Esophagus muscularis mucosa (tissue), 4 donors: ENCODE measurements at regions not wholly inside any gene's neighbourhood (a gene's known extent, or its start where the extent isn't known, plus 50 kb on each side); places are given as distances from the start of the nearest gene placed in this dataset.

Source experiments
- DNase-seq: peaks from one replicate; pipeline ENCODE4 v3.0.0-alpha.2; 2017; ENCODE audit errors: extremely low spot score
- H3K27ac ChIP-seq, 4 donors: fragments of 200-600 bp; sonication (generic); replicated peaks in 1 of 4; 1 replicate in 3 of 4; 2 replicates in 1 of 4; pipeline ENCODE4 v1.5.1; 2016 to 2019; ENCODE audit warnings: mild to moderate bottlenecking in 1 of 4
- H3K27me3 ChIP-seq, 4 donors: fragments of 200-600 bp; sonication (generic); one replicate each; pipeline versions ENCODE4 v1.5.1 to v1.6.0; 2016 to 2019
- H3K36me3 ChIP-seq, 4 donors: fragments of 200-600 bp; sonication (generic); one replicate each; pipeline ENCODE4 v1.5.1; 2016 to 2019
- H3K4me1 ChIP-seq, 4 donors: fragments of 200-600 bp; sonication (generic); one replicate each; pipeline ENCODE4 v1.5.1; 2016 to 2019
- H3K4me3 ChIP-seq, 4 donors: fragments of 200-600 bp; sonication (generic); 1 replicate in 2 of 4; 2 replicates in 2 of 4; pipeline ENCODE4 v1.5.1; 2016 to 2019; ENCODE audit warnings: mild to moderate bottlenecking in 4 of 4, moderate library complexity in 1 of 4
- H3K9me3 ChIP-seq, 4 donors: fragments of 200-600 bp; sonication (generic); 1 replicate in 3 of 4; 2 replicates in 1 of 4; pipeline ENCODE4 v1.5.1; 2016 to 2019
- EP300 ChIP-seq: sonication (generic); formaldehyde crosslinking; IDR thresholded peaks from one replicate; pipeline ENCODE4 v1.6.1; 2017; ENCODE audit warnings: antibody characterized with exemption
- POLR2A ChIP-seq: fragments of 450-650 bp; IDR thresholded peaks from one replicate; pipeline ENCODE4 v1.6.1; 2017; ENCODE audit warnings: antibody characterized with exemption, moderate library complexity, mild to moderate bottlenecking, low read depth
- POLR2AphosphoS5 ChIP-seq, 2 donors: sonication (generic); formaldehyde crosslinking; IDR thresholded peaks; one replicate each; pipeline ENCODE4 v1.6.1; 2017; ENCODE audit warnings: antibody characterized with exemption in 2 of 2
- WGBS: methylation state at CpG from one replicate; pipeline ENCODE4 v1.1.5; 2018; 5-methylcytosine and 5-hydroxymethylcytosine counted together
- intact Hi-C: fragments of 100-400 bp; cut with DNase I; formaldehyde crosslinking; loops from one replicate; pipeline ENCODE4 v1.15.1; 2023
- TF ChIP-seq, protein P1 (sequence below), 3 experiments: fragments of 200-600 bp in 2 of 3; fragments of 450-650 bp in 1 of 3; sonication (generic) in 2 of 3; IDR thresholded peaks; one replicate each; pipeline ENCODE4 v1.5.1; 2017 to 2019; ENCODE audit warnings: antibody characterized with exemption in 3 of 3, mild to moderate bottlenecking in 2 of 3, moderate library complexity in 1 of 3

- H3K36me3 ChIP-seq, result no peaks in the 10 kb centered on the region
- intact Hi-C loops, result no loop called here
- H3K4me3 ChIP-seq, result no peak overlapping the region
- peaks cover 0 to 8% (median 7%) of the 10 kb centered on the region in 4 donors for H3K4me1 ChIP-seq
- no peak for DNase-seq
- 84% methylated on average over 2 of the region's 2 CpGs for WGBS
- H3K27me3 ChIP-seq, result no peaks in the 10 kb centered on the region
- no peak overlapping the region for H3K27ac ChIP-seq
- H3K9me3 ChIP-seq, result no peaks in the 10 kb centered on the region
- TF ChIP-seq, protein P1, sequence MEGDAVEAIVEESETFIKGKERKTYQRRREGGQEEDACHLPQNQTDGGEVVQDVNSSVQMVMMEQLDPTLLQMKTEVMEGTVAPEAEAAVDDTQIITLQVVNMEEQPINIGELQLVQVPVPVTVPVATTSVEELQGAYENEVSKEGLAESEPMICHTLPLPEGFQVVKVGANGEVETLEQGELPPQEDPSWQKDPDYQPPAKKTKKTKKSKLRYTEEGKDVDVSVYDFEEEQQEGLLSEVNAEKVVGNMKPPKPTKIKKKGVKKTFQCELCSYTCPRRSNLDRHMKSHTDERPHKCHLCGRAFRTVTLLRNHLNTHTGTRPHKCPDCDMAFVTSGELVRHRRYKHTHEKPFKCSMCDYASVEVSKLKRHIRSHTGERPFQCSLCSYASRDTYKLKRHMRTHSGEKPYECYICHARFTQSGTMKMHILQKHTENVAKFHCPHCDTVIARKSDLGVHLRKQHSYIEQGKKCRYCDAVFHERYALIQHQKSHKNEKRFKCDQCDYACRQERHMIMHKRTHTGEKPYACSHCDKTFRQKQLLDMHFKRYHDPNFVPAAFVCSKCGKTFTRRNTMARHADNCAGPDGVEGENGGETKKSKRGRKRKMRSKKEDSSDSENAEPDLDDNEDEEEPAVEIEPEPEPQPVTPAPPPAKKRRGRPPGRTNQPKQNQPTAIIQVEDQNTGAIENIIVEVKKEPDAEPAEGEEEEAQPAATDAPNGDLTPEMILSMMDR (IDR thresholded peaks at IDR 0.05), result no peak
- TF ChIP-seq POLR2AphosphoS5 (IDR thresholded peaks at IDR 0.05) (no peak), EP300 (no peak), POLR2A (no peak)
Measured at GRCh38 chr1:181359012-181359411, 124.3 kb upstream of the CACNA1E start.

GRCh38 chr1:181364801-181365200 is 118.5 kb upstream of the CACNA1E start:
- no peak for DNase-seq
- H3K36me3 ChIP-seq, result no peaks in the 10 kb centered on the region
- TF ChIP-seq EP300 (no peak), POLR2A (no peak), POLR2AphosphoS5 (IDR thresholded peaks at IDR 0.05) (no peak)
- TF ChIP-seq, protein P1 (IDR thresholded peaks at IDR 0.05), result no peak
- intact Hi-C loops, result no loop called here
- H3K4me1 ChIP-seq, result no peaks in the 10 kb centered on the region
- H3K9me3 ChIP-seq, result no peaks in the 10 kb centered on the region
- H3K27me3 ChIP-seq, result no peaks in the 10 kb centered on the region
- no peak overlapping the region for H3K4me3 ChIP-seq
- H3K27ac ChIP-seq, result no peak overlapping the region
- 81% methylated on average over 3 of the region's 3 CpGs for WGBS

- Histone ChIP-seq H3K36me3 (no peaks in the 10 kb centered on the region), H3K9me3 (peaks cover 0 to 7% (median 4%) of the 10 kb centered on the region in 4 donors), H3K27me3 (no peaks in the 10 kb centered on the region), H3K27ac (no peak overlapping the region), H3K4me1 (no peaks in the 10 kb centered on the region), H3K4me3 (no peak overlapping the region)
- DNase-seq, result no peak
- intact Hi-C loops, result no loop called here
- TF ChIP-seq POLR2A, result no peak
- no peak for TF ChIP-seq POLR2AphosphoS5 (IDR thresholded peaks at IDR 0.05)
- no peak for TF ChIP-seq EP300
- TF ChIP-seq, protein P1 (IDR thresholded peaks at IDR 0.05), result no peak
- 91% methylated on average over 8 of the region's 8 CpGs for WGBS
Measured at GRCh38 chr1:181366910-181367309, 116.4 kb upstream of the CACNA1E start.

GRCh38 chr1:181369416-181369815 is 113.9 kb upstream of the CACNA1E start:
- Histone ChIP-seq H3K9me3 (peaks cover 0 to 14% (median 11%) of the 10 kb centered on the region in 4 donors), H3K36me3 (no peaks in the 10 kb centered on the region), H3K4me3 (no peak overlapping the region), H3K27ac (no peak overlapping the region), H3K27me3 (no peaks in the 10 kb centered on the region), H3K4me1 (no peaks in the 10 kb centered on the region)
- intact Hi-C loops, result no loop called here
- WGBS, result 75% methylated on average over 2 of the region's 4 CpGs
- DNase-seq, result no peak
- TF ChIP-seq EP300, result no peak
- TF ChIP-seq, protein P1 (IDR thresholded peaks at IDR 0.05), result no peak
- TF ChIP-seq POLR2AphosphoS5 (IDR thresholded peaks at IDR 0.05), result no peak
- no peak for TF ChIP-seq POLR2A

DNA sequence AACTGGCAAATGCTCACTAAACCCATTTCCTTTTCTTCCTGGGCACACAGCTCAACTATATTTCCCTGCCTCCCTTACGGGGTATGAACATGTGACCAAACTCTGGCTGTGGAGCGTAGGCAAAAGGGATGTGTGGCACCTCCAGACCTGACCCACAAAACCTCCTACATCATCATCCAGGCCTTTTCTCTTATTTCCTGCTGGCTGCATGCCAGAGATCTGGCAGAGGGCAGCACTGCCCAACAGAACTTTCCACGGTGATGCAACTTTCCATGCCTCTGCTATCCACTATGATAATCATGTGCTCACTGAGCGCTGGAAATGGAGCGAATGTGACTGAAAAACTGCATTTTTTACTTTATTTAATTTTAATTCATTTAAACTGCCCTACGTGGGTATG is 99.6 kb upstream of the CACNA1E start:
- TF ChIP-seq POLR2AphosphoS5 (IDR thresholded peaks at IDR 0.05), result no peak
- TF ChIP-seq, protein P1 (IDR thresholded peaks at IDR 0.05), result no peak
- TF ChIP-seq POLR2A, result no peak
- TF ChIP-seq EP300, result no peak
- WGBS, result 80% methylated on average over 6 of the region's 6 CpGs
- Histone ChIP-seq H3K36me3 (no peaks in the 10 kb centered on the region), H3K4me3 (no peak overlapping the region), H3K27ac (no peak overlapping the region), H3K4me1 (peaks cover 0 to 9% (median 3%) of the 10 kb centered on the region in 4 donors), H3K27me3 (no peaks in the 10 kb centered on the region), H3K9me3 (no peaks in the 10 kb centered on the region)
- no peak for DNase-seq
- intact Hi-C loops, result no loop called here
